CD4-positive, CD25-positive, alpha-beta regulatory T cell (primary cell): ENCODE measurements at regions not wholly inside any gene's neighbourhood (a gene's known extent, or its start where the extent isn't known, plus 50 kb on each side); places are given as distances from the start of the nearest gene placed in this dataset.
"Not testable (repeated sequence)": the region's sequence is repeated elsewhere in the genome, so short reads cannot be mapped to it uniquely, and the experiment has no call there.

Experiments used
- ATAC-seq, 2 donors: fragments of 150-1000 bp; cut with Tn5 transposase; one replicate each; pipeline ENCODE4 v1.10.0; 2021; ENCODE audit warnings: low read depth in 2 of 2, moderate number of reproducible peaks in 2 of 2, moderate library complexity in 1 of 2
- DNase-seq, 3 donors: peaks; one replicate each; pipeline versions ENCODE4 v3.0.0 to v3.0.0-alpha.2; 2012 to 2022; ENCODE audit warnings: mixed read lengths in 1 of 3
- H3K27ac ChIP-seq: one replicate; pipeline ENCODE4 v1.7.0; 2013; ENCODE audit warnings: mild to moderate bottlenecking, low read length; ENCODE audit not compliant: insufficient read depth, poor library complexity, severe bottlenecking
- H3K27me3 ChIP-seq: one replicate; pipeline ENCODE4 v1.7.0; 2013; ENCODE audit warnings: low read length; ENCODE audit not compliant: control insufficient read depth, insufficient read depth
- H3K36me3 ChIP-seq: one replicate; pipeline ENCODE4 v1.7.0; 2013; ENCODE audit warnings: mild to moderate bottlenecking, low read length, moderate library complexity; ENCODE audit not compliant: control insufficient read depth, insufficient read depth
- H3K4me1 ChIP-seq: 2 replicates; pipeline ENCODE4 v1.7.0; 2013; ENCODE audit warnings: mild to moderate bottlenecking, low read length; ENCODE audit not compliant: insufficient read depth, control insufficient read depth, poor library complexity, severe bottlenecking
- H3K4me3 ChIP-seq: one replicate; pipeline ENCODE4 v1.7.0; 2013; ENCODE audit warnings: low read depth, mild to moderate bottlenecking, low read length, moderate library complexity
- H3K9me3 ChIP-seq, 2 experiments: 1 replicate in 1 of 2; 2 replicates in 1 of 2; pipeline ENCODE4 v1.7.0; 2013; ENCODE audit warnings: low read length in 2 of 2, mild to moderate bottlenecking in 1 of 2, moderate library complexity in 1 of 2; ENCODE audit not compliant: control insufficient read depth in 2 of 2
- H3K27ac Mint-ChIP-seq, 3 donors: one replicate each; pipeline ENCODE4 v1.8.0; 2020 to 2022; ENCODE audit warnings: mild to moderate bottlenecking in 3 of 3, mixed read lengths in 3 of 3, moderate library complexity in 2 of 3
- H3K27me3 Mint-ChIP-seq: one replicate; pipeline ENCODE4 v1.8.0; 2022; ENCODE audit warnings: mild to moderate bottlenecking, mixed read lengths
- H3K36me3 Mint-ChIP-seq: one replicate; pipeline ENCODE4 v1.8.0; 2020; ENCODE audit warnings: mixed read lengths
- H3K4me1 Mint-ChIP-seq, 4 donors: one replicate each; pipeline ENCODE4 v1.8.0; 2020 to 2022; ENCODE audit warnings: mixed read lengths in 4 of 4, mild to moderate bottlenecking in 1 of 4
- H3K4me3 Mint-ChIP-seq, 4 donors: one replicate each; pipeline ENCODE4 v1.8.0; 2020 to 2022; ENCODE audit warnings: mild to moderate bottlenecking in 4 of 4, mixed read lengths in 4 of 4, moderate library complexity in 3 of 4
- H3K9me3 Mint-ChIP-seq, 7 donors: one replicate each; pipeline ENCODE4 v1.8.0; 2020 to 2022; ENCODE audit warnings: mixed read lengths in 7 of 7, mild to moderate bottlenecking in 3 of 7, moderate library complexity in 2 of 7

DNA sequence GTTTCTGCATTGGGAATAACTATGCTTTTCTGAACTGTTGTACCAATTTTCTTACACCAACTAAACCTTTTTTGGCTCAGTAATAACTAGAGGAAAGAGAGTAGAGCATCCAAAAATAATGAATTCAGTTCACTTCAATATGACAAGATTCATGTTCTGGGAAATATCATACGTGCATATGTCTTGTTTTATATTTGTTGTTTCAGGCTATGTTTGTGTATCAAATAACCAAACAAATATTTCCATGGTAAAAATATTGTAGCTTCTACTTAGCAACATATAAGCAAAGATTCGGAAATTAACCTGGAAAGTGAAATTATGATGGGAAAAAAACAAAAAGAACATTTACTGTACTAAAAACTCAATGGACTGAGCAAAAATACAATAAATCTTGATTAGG lies 503.2 kb downstream of the TMEM114 start:
- no peaks in the 10 kb centered on the region for H3K4me1 ChIP-seq
- Mint-ChIP-seq H3K9me3 (peaks cover 2 to 10% (median 3%) of the 10 kb centered on the region in 7 donors), H3K4me3 (no peak overlapping the region), H3K27me3 (no peaks in the 10 kb centered on the region), H3K27ac (no peak overlapping the region), H3K4me1 (no peaks in the 10 kb centered on the region), H3K36me3 (no peaks in the 10 kb centered on the region)
- ATAC-seq = no peak
- H3K27ac ChIP-seq = no peak overlapping the region
- no peaks in the 10 kb centered on the region for H3K36me3 ChIP-seq
- no peak for DNase-seq
- no peaks in the 10 kb centered on the region for H3K27me3 ChIP-seq
- H3K9me3 ChIP-seq = no peaks in the 10 kb centered on the region
- H3K4me3 ChIP-seq = no peak overlapping the region

DNA sequence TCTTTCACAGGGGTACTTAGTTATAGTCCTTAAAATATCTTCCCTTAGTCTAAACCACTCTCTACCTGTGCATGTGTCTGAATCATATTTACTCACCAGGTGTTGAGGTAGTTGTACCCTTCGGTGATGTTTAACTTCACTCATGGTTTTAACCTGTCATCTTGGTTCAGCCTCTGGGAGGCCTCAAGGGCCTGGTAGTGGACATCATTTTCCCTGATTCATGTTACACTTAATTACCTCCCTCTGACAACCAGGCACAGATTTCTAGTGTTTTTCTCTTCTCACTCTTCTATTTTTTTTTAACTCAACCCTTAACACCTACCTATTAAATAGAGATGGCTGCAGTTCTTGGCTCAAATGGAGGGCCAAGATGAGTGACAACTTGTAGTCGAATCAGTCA lies 505.4 kb downstream of the TMEM114 start:
- Histone ChIP-seq H3K27ac (no peak overlapping the region), H3K4me3 (no peak overlapping the region), H3K27me3 (no peaks in the 10 kb centered on the region), H3K4me1 (no peaks in the 10 kb centered on the region), H3K9me3 (peaks cover 0 to 3% of the 10 kb centered on the region in 2 experiments), H3K36me3 (no peaks in the 10 kb centered on the region)
- Mint-ChIP-seq H3K9me3 (peaks cover 0 to 9% (median 2%) of the 10 kb centered on the region in 7 donors), H3K27ac (peak overlapping the region in 1 of 3 donors; percentile 7), H3K36me3 (no peaks in the 10 kb centered on the region), H3K4me1 (no peaks in the 10 kb centered on the region), H3K27me3 (no peaks in the 10 kb centered on the region), H3K4me3 (no peak overlapping the region)
- ATAC-seq (no peak), DNase-seq (no peak)

DNA sequence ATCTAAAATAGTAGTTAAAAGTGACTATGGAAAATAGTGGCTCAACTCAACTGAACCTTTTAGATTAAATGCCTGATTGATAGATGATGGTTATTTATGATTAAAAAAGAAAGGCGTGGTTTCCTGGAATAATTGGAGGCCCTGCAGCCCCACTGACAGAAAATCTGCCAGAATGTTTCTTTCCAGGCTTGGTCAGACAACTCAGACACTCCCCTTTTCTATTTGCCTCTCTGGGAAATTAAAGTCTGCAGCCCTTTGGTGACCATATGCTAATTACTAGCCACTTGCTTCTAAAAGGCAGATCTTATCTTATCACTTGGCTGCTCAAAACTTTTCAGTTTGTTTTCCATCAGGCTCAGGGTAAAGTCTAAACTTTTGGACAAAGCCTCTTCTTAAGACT lies 506.0 kb downstream of the TMEM114 start:
- Mint-ChIP-seq H3K36me3 (no peaks in the 10 kb centered on the region), H3K4me3 (no peak overlapping the region), H3K27me3 (no peaks in the 10 kb centered on the region), H3K9me3 (peaks cover 0 to 9% (median 2%) of the 10 kb centered on the region in 7 donors), H3K4me1 (no peaks in the 10 kb centered on the region), H3K27ac (no peak overlapping the region)
- H3K36me3 ChIP-seq = no peaks in the 10 kb centered on the region
- DNase-seq = no peak
- no peak overlapping the region for H3K27ac ChIP-seq
- H3K4me3 ChIP-seq = no peak overlapping the region
- ATAC-seq = no peak
- H3K27me3 ChIP-seq = no peaks in the 10 kb centered on the region
- H3K9me3 ChIP-seq = peaks cover 0 to 3% of the 10 kb centered on the region in 2 experiments
- no peaks in the 10 kb centered on the region for H3K4me1 ChIP-seq

DNA sequence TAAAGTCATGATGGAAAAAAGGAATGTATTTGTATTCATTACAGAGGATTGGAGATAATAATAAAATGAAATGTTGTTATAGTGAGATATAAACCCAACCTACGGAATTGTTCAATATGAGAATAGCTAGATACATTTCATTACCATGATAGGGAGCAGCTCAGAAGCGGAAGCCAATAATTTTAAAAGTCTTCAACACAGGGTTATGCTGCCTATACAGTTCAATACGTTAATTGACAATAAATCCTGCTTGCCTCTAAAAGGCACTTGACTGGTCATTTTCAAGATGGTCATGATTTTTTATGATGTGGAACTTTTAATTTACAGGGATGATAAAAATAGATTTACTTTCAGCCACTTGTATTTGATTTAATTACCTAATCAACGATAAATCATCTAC lies 506.8 kb downstream of the TMEM114 start:
- Histone ChIP-seq H3K9me3 (peaks cover 0 to 3% of the 10 kb centered on the region in 2 experiments), H3K36me3 (no peaks in the 10 kb centered on the region), H3K4me1 (no peaks in the 10 kb centered on the region), H3K27ac (no peak overlapping the region), H3K27me3 (no peaks in the 10 kb centered on the region), H3K4me3 (no peak overlapping the region)
- no peaks in the 10 kb centered on the region for H3K27me3 Mint-ChIP-seq
- DNase-seq = no peak
- no peak for ATAC-seq
- no peak overlapping the region for H3K27ac Mint-ChIP-seq
- H3K4me3 Mint-ChIP-seq = no peak overlapping the region
- H3K4me1 Mint-ChIP-seq = no peaks in the 10 kb centered on the region
- H3K36me3 Mint-ChIP-seq = no peaks in the 10 kb centered on the region
- H3K9me3 Mint-ChIP-seq = peaks cover 0 to 9% (median 2%) of the 10 kb centered on the region in 7 donors

DNA sequence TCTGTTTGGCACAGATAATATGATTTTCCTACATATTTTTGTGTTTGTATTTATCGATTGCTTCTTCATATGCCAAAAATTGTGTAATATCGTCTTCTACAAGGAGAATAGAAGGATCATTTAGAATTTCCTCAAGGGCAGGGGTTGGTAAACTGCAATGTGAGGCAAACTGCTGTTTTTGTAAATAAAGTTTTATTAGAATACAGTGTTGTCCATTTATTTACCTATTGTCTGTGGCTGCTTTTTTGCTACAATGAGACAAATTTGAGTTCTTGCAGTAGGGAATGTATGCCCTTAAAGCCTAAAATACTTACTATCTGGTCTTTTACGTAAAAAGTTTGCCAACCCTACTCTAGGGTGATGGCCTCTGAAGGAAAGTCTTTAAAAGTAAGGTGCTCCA lies 509.5 kb downstream of the TMEM114 start:
- Histone ChIP-seq H3K27me3 (no peaks in the 10 kb centered on the region), H3K27ac (no peak overlapping the region), H3K4me1 (no peaks in the 10 kb centered on the region), H3K36me3 (no peaks in the 10 kb centered on the region), H3K9me3 (peaks cover 0 to 3% of the 10 kb centered on the region in 2 experiments), H3K4me3 (no peak overlapping the region)
- ATAC-seq (no peak), DNase-seq (no peak)
- Mint-ChIP-seq H3K36me3 (no peaks in the 10 kb centered on the region), H3K4me1 (no peaks in the 10 kb centered on the region), H3K27ac (no peak overlapping the region), H3K4me3 (no peak overlapping the region), H3K9me3 (peaks cover 0 to 8% (median 4%) of the 10 kb centered on the region in 7 donors), H3K27me3 (no peaks in the 10 kb centered on the region)

DNA sequence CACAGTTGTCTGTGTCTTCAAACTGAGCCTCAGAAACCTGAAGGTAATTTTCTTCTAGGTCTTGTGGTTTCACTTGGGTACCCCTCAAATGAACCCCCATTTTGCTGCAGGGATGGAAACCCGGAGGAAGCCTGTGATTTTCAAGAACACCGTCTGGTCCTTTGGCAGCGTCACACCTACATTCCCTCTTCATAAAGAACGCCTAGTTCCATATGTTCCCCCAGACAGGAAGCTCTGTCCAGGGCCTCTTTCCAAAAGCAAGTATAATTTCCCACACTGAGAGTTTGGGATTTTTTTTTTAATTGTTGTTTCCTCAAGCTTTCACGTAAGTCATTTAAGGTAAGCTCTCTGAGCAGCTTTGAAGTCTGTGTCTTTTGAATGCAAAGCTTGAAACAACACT lies 515.0 kb downstream of the TMEM114 start:
- H3K27me3 Mint-ChIP-seq = no peaks in the 10 kb centered on the region
- Histone ChIP-seq H3K4me1 (no peaks in the 10 kb centered on the region), H3K4me3 (no peak overlapping the region), H3K36me3 (no peaks in the 10 kb centered on the region), H3K27me3 (no peaks in the 10 kb centered on the region), H3K9me3 (no peaks in the 10 kb centered on the region), H3K27ac (no peak overlapping the region)
- ATAC-seq = no peak
- DNase-seq = no peak
- H3K36me3 Mint-ChIP-seq = no peaks in the 10 kb centered on the region
- no peaks in the 10 kb centered on the region for H3K4me1 Mint-ChIP-seq
- peaks cover 0 to 8% (median 4%) of the 10 kb centered on the region in 7 donors for H3K9me3 Mint-ChIP-seq
- no peak overlapping the region for H3K27ac Mint-ChIP-seq
- H3K4me3 Mint-ChIP-seq = no peak overlapping the region

DNA sequence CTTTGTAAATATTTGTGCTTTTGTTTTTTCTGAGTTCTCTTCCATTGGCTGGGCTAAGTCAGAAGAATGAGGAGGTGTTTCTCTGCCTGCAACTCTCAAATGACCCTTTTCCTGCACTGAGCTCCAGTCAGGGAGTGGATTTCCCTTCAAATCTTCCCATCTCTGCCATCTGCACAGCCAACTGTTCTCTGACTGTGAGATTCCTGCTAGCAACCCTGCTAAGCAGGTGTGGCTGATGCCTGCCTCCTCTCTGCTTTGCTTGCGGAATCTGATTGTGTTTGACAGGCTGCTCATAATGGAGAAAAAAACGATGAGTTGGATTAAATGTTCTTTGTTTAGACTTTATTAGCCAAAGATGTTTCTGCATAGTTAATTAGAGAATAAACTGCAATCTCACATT lies 519.8 kb downstream of the TMEM114 start:
- Histone ChIP-seq H3K4me3 (no peak overlapping the region), H3K9me3 (peaks cover 0 to 18% of the 10 kb centered on the region in 2 experiments), H3K27me3 (no peaks in the 10 kb centered on the region), H3K36me3 (no peaks in the 10 kb centered on the region), H3K4me1 (no peaks in the 10 kb centered on the region), H3K27ac (no peak overlapping the region)
- no peak overlapping the region for H3K4me3 Mint-ChIP-seq
- peaks cover 0 to 27% (median 13%) of the 10 kb centered on the region in 7 donors for H3K9me3 Mint-ChIP-seq
- H3K36me3 Mint-ChIP-seq = no peaks in the 10 kb centered on the region
- DNase-seq (no peak), ATAC-seq (no peak)
- H3K4me1 Mint-ChIP-seq = no peaks in the 10 kb centered on the region
- H3K27me3 Mint-ChIP-seq = no peaks in the 10 kb centered on the region
- H3K27ac Mint-ChIP-seq = no peak overlapping the region

DNA sequence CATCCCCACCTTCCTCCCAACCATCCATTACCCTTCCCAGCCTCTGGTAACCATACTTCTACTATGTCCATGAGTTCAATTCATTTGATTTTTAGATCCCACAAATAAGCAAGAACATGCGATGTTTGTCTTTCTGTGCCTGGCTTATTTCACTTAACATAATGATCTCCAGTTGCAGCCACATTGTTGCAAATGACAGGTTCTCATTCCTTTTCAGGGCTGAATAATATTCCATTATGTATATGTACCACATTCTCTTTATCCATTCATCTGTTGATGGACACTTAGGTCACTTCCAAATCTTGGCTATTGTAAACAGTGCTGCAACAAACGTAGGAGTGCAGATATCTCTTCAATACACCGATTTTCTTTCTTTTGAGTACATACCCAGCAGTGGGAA lies 522.1 kb downstream of the TMEM114 start:
- Mint-ChIP-seq H3K27ac (peak overlapping the region in 1 of 3 donors; percentile 2), H3K9me3 (peaks cover 5 to 34% (median 18%) of the 10 kb centered on the region in 7 donors)
- not testable (repeated sequence) for H3K36me3 ChIP-seq, H3K4me1 Mint-ChIP-seq, ATAC-seq, H3K27ac ChIP-seq, H3K4me3 ChIP-seq, H3K4me1 ChIP-seq, H3K27me3 ChIP-seq, H3K36me3 Mint-ChIP-seq, H3K4me3 Mint-ChIP-seq, DNase-seq, H3K27me3 Mint-ChIP-seq
- peaks cover 0 to 18% of the 10 kb centered on the region in 2 experiments for H3K9me3 ChIP-seq
